ENCODE measurements at regions not wholly inside any gene's neighbourhood (a gene's known extent, or its start where the extent isn't known, plus 50 kb on each side); places are given as distances from the start of the nearest gene placed in this dataset.

DNA sequence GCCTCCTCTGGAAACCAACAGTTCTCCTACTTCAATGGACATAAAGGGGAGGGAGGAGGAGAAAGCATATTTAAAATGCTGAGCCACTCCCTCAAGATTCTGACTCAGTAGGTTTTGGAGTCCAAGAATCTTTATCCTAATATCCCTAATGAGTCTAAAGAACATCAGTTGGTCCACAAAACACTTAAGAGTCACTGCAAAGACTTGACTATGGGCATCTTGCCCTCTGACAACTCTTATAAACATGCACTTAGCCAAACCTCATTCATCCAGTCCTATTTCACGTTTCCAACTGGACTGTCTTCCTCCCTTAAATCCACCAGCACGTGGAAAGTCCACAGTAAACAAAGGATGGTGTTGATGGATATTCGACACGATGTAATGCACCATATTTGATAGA, 172.5 kb downstream of the FAM114A2 start:
- TF ChIP-seq, protein P1, sequence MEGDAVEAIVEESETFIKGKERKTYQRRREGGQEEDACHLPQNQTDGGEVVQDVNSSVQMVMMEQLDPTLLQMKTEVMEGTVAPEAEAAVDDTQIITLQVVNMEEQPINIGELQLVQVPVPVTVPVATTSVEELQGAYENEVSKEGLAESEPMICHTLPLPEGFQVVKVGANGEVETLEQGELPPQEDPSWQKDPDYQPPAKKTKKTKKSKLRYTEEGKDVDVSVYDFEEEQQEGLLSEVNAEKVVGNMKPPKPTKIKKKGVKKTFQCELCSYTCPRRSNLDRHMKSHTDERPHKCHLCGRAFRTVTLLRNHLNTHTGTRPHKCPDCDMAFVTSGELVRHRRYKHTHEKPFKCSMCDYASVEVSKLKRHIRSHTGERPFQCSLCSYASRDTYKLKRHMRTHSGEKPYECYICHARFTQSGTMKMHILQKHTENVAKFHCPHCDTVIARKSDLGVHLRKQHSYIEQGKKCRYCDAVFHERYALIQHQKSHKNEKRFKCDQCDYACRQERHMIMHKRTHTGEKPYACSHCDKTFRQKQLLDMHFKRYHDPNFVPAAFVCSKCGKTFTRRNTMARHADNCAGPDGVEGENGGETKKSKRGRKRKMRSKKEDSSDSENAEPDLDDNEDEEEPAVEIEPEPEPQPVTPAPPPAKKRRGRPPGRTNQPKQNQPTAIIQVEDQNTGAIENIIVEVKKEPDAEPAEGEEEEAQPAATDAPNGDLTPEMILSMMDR (IDR thresholded peaks at IDR 0.05), result no peak
- no peak for TF ChIP-seq POLR2A (IDR thresholded peaks at IDR 0.05)
- no peak for TF ChIP-seq POLR2AphosphoS5 (IDR thresholded peaks at IDR 0.05)
- TF ChIP-seq EP300 (IDR thresholded peaks at IDR 0.05), result no peak
- intact Hi-C loops (cut with DNase I), result no loop called here

DNA sequence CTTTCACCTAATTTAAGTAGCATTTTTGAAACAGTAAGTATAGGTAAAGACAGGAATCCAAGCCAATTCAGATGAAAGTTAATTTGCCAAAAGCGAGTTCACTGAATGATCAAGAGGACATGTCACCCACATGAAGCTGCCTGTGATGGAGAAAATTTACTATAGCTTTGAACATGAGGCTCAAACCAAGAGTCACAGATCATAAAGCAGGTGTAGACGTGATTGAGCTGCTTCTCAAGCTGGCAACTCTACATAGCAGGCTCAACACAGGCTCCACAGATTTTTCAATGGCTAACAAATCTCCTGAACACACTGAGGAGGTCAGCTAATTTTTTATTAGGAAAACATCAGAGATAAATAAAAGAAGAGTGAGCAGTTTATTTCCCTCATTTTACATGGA, 173.7 kb downstream of the FAM114A2 start:
- H3K27ac ChIP-seq, result no peak overlapping the region
- no peak for DNase-seq
- TF ChIP-seq, protein P1 (IDR thresholded peaks at IDR 0.05), result no peak
- TF ChIP-seq POLR2A (IDR thresholded peaks at IDR 0.05), result no peak
- no peak for TF ChIP-seq POLR2AphosphoS5 (IDR thresholded peaks at IDR 0.05)
- no peak for TF ChIP-seq EP300 (IDR thresholded peaks at IDR 0.05)
- WGBS, 2 donors, result 44 to 63% methylated on average over 2 of the region's 2 CpGs
- H3K9me3 ChIP-seq, result no peaks in the 10 kb centered on the region
- no peak overlapping the region for H3K4me3 ChIP-seq
- no peaks in the 10 kb centered on the region for H3K36me3 ChIP-seq
- H3K27me3 ChIP-seq, result no peaks in the 10 kb centered on the region
- no peaks in the 10 kb centered on the region for H3K4me1 ChIP-seq
- intact Hi-C loops (cut with DNase I), result no loop called here

More for the DNA sequence above, 172.5 kb downstream of the FAM114A2 start:
- Histone ChIP-seq H3K4me1 (no peaks in the 10 kb centered on the region), H3K27me3 (no peaks in the 10 kb centered on the region), H3K4me3 (no peak overlapping the region), H3K9me3 (no peaks in the 10 kb centered on the region), H3K36me3 (no peaks in the 10 kb centered on the region), H3K27ac (no peak overlapping the region)
- no peak for DNase-seq
- WGBS, 2 donors, result 63 to 74% methylated on average over 4 of the region's 4 CpGs

DNA sequence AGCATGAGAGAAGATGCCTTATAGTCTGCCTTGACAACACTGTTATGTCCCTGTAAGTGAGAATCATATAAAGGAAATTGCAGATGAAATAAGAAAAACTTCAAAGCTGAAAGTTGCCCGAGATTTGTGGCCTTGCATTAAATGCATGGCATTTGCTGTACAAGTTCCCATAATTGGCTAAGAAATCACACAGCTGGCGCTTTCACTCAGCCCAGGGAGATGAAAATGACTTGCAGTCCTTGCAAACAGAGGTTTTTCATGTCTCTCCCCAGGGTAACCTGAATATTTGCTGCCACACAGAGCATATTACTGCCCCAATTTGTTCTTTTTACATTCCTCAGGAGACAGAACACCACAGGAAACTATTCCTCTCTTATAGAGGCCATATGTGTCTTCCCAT, 174.8 kb downstream of the FAM114A2 start:
- TF ChIP-seq POLR2AphosphoS5 (IDR thresholded peaks at IDR 0.05) (no peak), EP300 (IDR thresholded peaks at IDR 0.05) (no peak), POLR2A (IDR thresholded peaks at IDR 0.05) (no peak)
- TF ChIP-seq, protein P1 (IDR thresholded peaks at IDR 0.05), result no peak
- intact Hi-C loops (cut with DNase I), result no loop called here
- H3K9me3 ChIP-seq, result no peaks in the 10 kb centered on the region
- H3K27me3 ChIP-seq, result no peaks in the 10 kb centered on the region
- H3K4me3 ChIP-seq, result no peak overlapping the region
- no peak overlapping the region for H3K27ac ChIP-seq
- H3K36me3 ChIP-seq, result no peaks in the 10 kb centered on the region
- DNase-seq, result no peak
- WGBS, 2 donors, result 78 to 86% methylated on average over 2 of the region's 2 CpGs
- no peaks in the 10 kb centered on the region for H3K4me1 ChIP-seq

Measured in sigmoid colon (tissue), 6 donors.